ENCODE measurements at regions not wholly inside any gene's neighbourhood (a gene's known extent, or its start where the extent isn't known, plus 50 kb on each side); places are given as distances from the start of the nearest gene placed in this dataset.
A peak's percentile ranks its signal among the peaks of the same experiment; 100 is the strongest.
"Not testable (repeated sequence)": the region's sequence is repeated elsewhere in the genome, so short reads cannot be mapped to it uniquely, and the experiment has no call there.

DNA sequence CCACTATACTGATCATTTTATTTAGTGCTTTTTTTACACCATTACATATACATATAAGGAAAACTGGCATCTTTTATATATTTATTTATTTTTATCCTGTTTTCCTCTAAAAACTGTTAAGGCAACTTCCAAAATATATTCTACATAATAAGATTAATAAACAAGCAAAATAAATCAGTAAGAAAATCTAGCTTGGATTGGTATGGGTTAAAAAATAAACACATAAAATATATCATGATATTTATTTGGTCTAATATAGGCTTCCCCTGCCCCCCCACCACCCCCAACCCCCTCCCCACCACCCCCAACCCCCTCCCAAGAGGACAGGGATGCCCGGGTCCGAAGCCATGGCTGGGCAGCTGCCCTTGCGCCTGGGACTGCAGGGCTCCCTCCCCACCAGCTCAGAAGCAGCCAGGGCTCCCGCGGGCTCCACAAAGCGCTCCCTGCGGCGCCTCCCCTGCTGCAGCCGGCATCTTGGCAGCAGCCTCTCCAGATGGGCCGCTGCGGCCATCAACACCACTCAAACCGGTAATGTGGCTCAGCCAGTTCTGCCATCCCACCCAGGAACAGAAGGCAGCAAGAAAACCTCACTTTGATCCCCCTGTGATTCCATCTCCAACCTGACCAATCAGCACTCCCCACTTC lies 319.3 kb downstream of the SPATA31A6 start:
- not testable (repeated sequence) for H3K4me1 Mint-ChIP-seq; DNase-seq; H3K9me3 Mint-ChIP-seq; H3K36me3 Mint-ChIP-seq; H3K4me3 Mint-ChIP-seq; ATAC-seq (replicated peaks); H3K27ac Mint-ChIP-seq
- peaks cover 0 to 18% of the 10 kb centered on the region in 2 donors for H3K27me3 Mint-ChIP-seq

DNA sequence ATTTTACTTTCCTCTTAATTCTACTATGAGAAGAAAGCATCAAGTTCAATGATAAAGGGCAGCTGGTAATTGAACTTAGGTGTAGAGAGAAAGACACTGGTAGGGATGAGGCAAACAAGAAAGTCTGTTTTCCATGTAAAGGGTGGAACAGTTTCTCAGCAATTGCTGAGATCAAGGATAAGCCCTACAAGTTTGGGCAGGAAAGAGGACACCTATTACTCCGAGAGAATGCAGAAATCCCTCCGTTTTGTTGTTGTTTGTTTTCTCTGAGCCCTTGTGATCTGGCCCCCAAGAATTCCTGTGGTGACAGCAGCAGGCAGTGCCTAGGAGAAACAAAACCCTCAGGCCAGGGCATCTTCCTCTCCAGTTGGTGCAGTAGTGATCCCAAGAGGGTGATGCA lies 324.7 kb downstream of the SPATA31A6 start:
- not testable (repeated sequence) for DNase-seq; ATAC-seq (replicated peaks); H3K27ac Mint-ChIP-seq; H3K4me3 Mint-ChIP-seq; H3K9me3 Mint-ChIP-seq; H3K4me1 Mint-ChIP-seq; H3K27me3 Mint-ChIP-seq; H3K36me3 Mint-ChIP-seq

DNA sequence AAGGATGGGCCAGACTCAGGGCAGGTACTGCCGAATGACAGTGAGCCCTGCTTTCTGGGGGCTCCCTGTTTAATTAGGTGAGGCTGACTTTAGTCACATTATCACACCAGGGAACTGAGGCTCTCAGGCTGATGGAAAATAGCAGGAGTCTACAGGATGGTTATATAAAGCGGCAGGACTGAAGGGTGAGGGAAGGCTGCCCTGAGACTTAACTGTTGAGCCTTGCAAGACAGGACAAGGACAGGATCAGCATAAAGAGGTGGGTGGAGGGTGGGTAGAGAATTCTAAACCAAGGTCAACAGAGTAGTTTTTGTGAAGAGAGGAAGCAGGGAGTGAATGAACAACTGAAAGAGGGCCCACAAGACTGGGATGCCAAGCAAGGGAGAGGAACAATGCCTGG lies 330.1 kb downstream of the SPATA31A6 start:
- H3K9me3 Mint-ChIP-seq; H3K27ac Mint-ChIP-seq; ATAC-seq (replicated peaks); DNase-seq; H3K36me3 Mint-ChIP-seq; H3K4me1 Mint-ChIP-seq; H3K27me3 Mint-ChIP-seq; H3K4me3 Mint-ChIP-seq: not testable (repeated sequence)

DNA sequence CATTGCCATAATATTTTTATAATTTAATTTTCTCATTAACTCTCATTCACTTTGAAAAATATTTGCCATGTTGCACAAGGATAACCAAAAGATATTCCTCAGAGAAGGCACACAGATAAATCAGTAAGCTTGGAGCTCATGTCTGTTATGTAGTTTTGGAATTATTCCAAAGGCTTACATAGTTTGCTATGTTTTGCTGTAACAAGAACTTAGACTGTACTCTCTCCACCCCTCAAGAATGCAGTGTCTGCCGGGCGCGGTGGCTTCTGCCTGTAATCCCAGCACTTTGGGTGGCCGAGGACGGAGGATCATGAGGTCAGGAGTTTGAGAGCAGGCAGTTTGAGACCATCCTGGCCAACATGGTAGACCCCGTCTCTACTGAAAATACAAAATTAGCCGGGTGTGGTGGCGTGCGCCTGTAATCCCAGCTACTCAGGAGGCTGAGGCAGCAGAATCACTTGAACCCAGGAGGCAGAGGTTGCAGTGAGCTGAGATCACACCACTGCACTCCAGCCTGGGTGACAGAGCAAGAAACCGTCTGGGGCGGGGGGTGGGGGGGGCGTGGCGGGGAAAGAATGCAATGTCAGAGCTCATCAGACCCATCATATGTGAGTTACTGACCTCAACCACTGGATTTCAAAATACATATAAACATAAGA lies 351.0 kb downstream of the SPATA31A6 start:
- DNase-seq, H3K27me3 Mint-ChIP-seq, H3K27ac Mint-ChIP-seq: not testable (repeated sequence)

DNA sequence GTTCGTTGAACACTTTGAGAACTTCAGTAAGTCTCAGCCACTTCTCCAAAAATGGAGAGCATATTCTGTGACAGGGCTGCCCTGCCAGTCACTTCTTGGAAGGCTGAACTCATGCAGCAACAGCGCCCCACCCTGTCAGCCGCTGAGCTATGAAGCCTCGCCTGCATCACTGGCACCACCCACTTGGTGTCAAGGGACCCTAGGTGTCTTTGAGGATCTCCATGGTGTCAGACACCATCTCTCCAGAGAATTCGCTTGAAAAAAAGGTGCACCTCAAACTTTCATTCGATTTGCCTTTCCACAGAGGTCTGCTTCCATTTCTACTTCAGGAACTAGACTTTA lies 351.5 kb downstream of the SPATA31A6 start:
- H3K27ac Mint-ChIP-seq, H3K4me3 Mint-ChIP-seq, DNase-seq: not testable (repeated sequence)

More for the DNA sequence above, 351.0 kb downstream of the SPATA31A6 start:
- not testable (repeated sequence) for H3K36me3 Mint-ChIP-seq; H3K4me3 Mint-ChIP-seq; ATAC-seq (replicated peaks); H3K9me3 Mint-ChIP-seq; H3K4me1 Mint-ChIP-seq

DNA sequence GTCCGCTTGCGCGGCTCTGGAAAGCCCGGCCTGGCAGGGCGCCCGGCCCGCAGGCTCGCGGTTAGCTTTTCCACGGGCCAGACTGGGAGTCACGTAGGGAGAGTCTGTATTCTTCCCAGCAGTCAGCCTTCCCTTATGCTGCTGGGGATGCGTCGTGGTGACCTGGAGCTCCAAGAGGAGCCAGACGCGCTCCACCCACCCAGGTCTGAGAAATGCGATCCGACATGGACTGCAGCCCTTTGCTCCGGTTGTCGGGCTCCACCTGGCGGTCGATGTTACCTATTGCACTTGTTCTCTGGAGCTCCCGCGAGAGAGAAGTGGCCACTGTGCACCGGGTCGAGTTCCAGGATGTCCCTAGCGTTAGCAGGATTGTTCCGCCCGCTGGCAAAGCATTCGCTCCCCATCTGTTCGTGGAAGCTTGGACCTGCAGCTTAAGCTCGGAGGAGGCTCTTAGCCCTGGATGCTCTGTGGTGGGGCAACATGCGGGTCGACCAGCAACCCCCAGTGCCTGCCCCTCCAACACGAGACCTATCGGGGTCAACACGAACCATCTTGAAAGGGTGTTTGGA lies 367.4 kb downstream of the SPATA31A6 start:
- H3K27me3 Mint-ChIP-seq, H3K27ac Mint-ChIP-seq, DNase-seq, H3K4me1 Mint-ChIP-seq, H3K36me3 Mint-ChIP-seq, H3K4me3 Mint-ChIP-seq, H3K9me3 Mint-ChIP-seq: not testable (repeated sequence)
- ATAC-seq (replicated peaks) = peak; percentile 50 to 53

More for the DNA sequence above, 351.5 kb downstream of the SPATA31A6 start:
- not testable (repeated sequence) for H3K9me3 Mint-ChIP-seq; H3K4me1 Mint-ChIP-seq; ATAC-seq (replicated peaks); H3K27me3 Mint-ChIP-seq; H3K36me3 Mint-ChIP-seq

DNA sequence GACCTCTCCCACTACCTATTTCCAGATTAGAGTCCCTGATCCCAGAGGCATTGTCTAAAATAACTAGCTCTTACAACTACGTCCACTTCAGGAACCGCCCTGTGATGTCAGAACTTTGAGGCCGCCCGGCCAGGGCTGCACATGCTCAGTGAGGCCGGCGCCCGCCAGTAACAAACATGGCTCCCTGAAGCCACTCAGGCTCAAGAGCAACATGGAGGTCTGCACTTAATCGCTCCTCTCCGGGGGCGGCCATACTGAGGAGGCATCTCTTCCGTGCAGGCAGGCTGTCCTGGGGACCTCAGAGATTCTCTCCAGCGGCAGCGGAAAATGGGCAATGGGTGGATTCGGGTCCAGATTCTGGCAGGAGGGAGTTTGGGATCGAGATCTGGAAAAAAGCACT lies 385.1 kb downstream of the SPATA31A6 start:
- not testable (repeated sequence) for DNase-seq; H3K27me3 Mint-ChIP-seq; ATAC-seq (replicated peaks); H3K36me3 Mint-ChIP-seq; H3K9me3 Mint-ChIP-seq; H3K27ac Mint-ChIP-seq; H3K4me1 Mint-ChIP-seq
- H3K4me3 Mint-ChIP-seq = peak overlapping the region in 1 of 2 donors; percentile 78

DNA sequence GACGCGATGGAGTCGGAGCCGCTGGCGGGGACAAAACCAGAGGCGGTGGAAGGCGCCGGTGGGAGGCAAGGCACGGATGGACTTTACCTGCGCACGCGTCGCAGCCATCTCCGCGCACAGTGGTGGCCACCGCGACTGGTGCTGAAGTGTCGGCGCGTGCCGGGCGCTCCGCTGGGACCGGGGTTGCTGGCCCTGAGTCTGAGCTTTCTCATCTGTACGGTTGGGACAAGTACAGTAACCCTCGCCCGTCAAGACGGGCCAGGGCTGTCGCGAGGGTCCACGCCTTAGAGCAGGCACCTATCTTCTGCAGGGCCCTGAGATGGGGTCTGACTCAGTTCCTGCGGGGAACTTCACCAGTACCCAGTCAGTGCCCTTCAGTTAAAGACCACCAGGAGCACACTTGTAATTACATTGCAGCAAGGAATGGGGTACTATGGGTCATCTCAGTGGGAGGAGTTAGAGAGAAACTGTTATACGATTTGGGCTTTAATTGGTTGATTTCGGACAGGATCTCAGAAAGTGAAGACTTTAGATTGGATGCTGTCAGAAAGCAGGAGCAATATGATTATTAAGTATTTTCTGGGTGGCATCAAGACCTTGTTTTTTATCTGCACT lies 385.6 kb downstream of the SPATA31A6 start:
- H3K27ac Mint-ChIP-seq; H3K27me3 Mint-ChIP-seq; H3K4me1 Mint-ChIP-seq; H3K36me3 Mint-ChIP-seq; DNase-seq; H3K9me3 Mint-ChIP-seq; ATAC-seq (replicated peaks): not testable (repeated sequence)
- H3K4me3 Mint-ChIP-seq = peak overlapping the region in 1 of 2 donors; percentile 78

DNA sequence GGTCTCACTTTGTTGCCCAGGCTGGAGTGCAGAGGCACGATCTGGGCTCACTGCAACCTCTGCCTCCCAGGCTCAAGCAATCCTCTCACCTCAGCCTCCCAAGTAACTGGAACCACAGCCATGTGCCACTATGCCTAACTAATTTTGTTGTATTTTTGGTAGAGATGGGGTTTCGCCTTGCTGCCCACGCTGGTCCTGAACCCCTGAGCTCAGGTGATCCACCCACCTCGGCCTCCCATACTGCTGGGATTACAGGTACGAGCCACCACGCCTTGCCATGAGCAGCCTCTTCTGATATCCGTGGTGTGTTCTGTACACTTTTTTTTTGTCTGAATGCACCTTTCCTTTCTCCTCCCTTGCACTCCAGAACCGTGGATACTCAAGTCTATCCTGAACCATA lies 394.4 kb downstream of the SPATA31A6 start:
- not testable (repeated sequence) for H3K27me3 Mint-ChIP-seq; ATAC-seq (replicated peaks); H3K4me1 Mint-ChIP-seq; H3K27ac Mint-ChIP-seq; H3K4me3 Mint-ChIP-seq; H3K9me3 Mint-ChIP-seq; DNase-seq; H3K36me3 Mint-ChIP-seq

Data from stimulated activated naive B cell treated with anti-CD40 and anti-IgM and Interleukin-4, amounts not matched to agents 10 μg/mL and 1 μg/mL and 100 μg/mL, for 72 hours (primary cell).